ENCODE measurements at regions not wholly inside any gene's neighbourhood (a gene's known extent, or its start where the extent isn't known, plus 50 kb on each side); places are given as distances from the start of the nearest gene placed in this dataset.

GRCh38 chr13:77838271-77838670, 80.4 kb downstream of the EDNRB start:
- FAIRE-seq = no peak
- DNase-seq (ENCODE audit: insufficient read length, low spot score) = no peak

GRCh38 chr13:77836423-77836822, 82.2 kb downstream of the EDNRB start:
- FAIRE-seq (no peak), DNase-seq (ENCODE audit: insufficient read length, low spot score) (no peak)

- DNase-seq (ENCODE audit: insufficient read length, low spot score) (no peak), FAIRE-seq (no peak)
Measured at GRCh38 chr13:77833331-77833863, 85.2 kb downstream of the EDNRB start.

GRCh38 chr13:77832339-77833100, 86.1 kb downstream of the EDNRB start:
- DNase-seq (ENCODE audit: insufficient read length, low spot score) = no peak
- no peak for FAIRE-seq

- FAIRE-seq = no peak
- DNase-seq (ENCODE audit: insufficient read length, low spot score) = no peak
Measured at GRCh38 chr13:77831866-77832265, 86.8 kb downstream of the EDNRB start.

GRCh38 chr13:77829963-77830362, 88.7 kb downstream of the EDNRB start:
- DNase-seq (ENCODE audit: insufficient read length, low spot score) (no peak), FAIRE-seq (no peak)

GRCh38 chr13:77828799-77829198, 89.8 kb downstream of the EDNRB start:
- DNase-seq (ENCODE audit: insufficient read length, low spot score) (no peak), FAIRE-seq (no peak)

GRCh38 chr13:77827332-77827731, 91.3 kb downstream of the EDNRB start:
- FAIRE-seq (no peak), DNase-seq (ENCODE audit: insufficient read length, low spot score) (no peak)

- FAIRE-seq (peak; percentile 26), DNase-seq (ENCODE audit: insufficient read length, low spot score) (no peak)
Measured at GRCh38 chr13:77820431-77821149, 98.0 kb downstream of the EDNRB start.

- FAIRE-seq (no peak), DNase-seq (ENCODE audit: insufficient read length, low spot score) (no peak)
Measured at GRCh38 chr13:77817521-77817920, 101.1 kb downstream of the EDNRB start.

GRCh38 chr13:77815330-77815729, 103.3 kb downstream of the EDNRB start:
- DNase-seq (ENCODE audit: insufficient read length, low spot score) (no peak), FAIRE-seq (no peak)

Data from GM19239 (cell line).